GM21447 (cell line): ENCODE measurements at regions not wholly inside any gene's neighbourhood (a gene's known extent, or its start where the extent isn't known, plus 50 kb on each side); places are given as distances from the start of the nearest gene placed in this dataset.
"Not testable (repeated sequence)": the region's sequence is repeated elsewhere in the genome, so short reads cannot be mapped to it uniquely, and the experiment has no call there.

Experiments used
- ATAC-seq: cut with Tn5 transposase; IDR thresholded peaks from one replicate; pipeline ENCODE4 v1.9.1; 2021; ENCODE audit not compliant: unreplicated experiment

DNA sequence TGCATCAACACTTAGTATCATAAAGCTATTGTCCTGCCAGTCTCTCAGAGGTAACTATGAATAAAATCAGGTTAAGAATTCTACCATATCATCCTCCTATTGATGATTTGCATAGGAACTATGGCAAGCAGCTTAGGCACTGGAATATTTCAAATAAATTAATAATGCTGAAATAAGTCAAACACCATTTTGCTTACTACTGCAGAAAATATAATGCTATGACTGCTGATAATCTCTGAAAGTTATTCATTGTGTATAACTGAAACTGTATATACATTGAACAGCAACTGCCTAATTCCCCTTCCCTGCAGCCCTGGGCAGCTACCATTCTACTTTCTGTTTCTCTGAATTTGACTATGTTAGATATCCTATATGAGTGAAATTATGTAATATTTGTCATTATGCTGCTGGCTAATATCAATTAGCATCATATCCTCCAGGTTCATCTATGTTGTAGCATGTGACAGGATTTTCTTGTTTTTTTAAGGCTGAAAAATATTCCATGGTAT is 318.8 kb upstream of the SGCG start:
- ATAC-seq = no peak

DNA sequence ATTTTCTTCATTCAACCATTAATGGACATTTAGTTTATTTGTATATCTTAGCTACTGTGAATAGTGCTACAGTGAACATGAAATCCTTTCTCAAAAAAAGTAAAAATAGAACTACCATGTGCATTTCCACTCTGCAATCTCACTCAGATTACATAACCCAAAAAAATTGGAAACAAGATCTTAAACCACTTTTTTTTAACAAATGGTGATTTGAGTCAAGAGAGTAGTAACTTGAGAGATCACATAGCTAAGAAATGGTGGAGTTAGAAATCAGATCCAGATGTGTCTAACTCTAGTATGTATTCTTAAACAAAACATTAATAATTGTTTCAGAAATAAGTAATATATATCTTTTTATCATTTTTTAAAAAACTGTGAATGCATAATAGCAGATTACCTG is 318.3 kb upstream of the SGCG start:
- ATAC-seq = no peak

DNA sequence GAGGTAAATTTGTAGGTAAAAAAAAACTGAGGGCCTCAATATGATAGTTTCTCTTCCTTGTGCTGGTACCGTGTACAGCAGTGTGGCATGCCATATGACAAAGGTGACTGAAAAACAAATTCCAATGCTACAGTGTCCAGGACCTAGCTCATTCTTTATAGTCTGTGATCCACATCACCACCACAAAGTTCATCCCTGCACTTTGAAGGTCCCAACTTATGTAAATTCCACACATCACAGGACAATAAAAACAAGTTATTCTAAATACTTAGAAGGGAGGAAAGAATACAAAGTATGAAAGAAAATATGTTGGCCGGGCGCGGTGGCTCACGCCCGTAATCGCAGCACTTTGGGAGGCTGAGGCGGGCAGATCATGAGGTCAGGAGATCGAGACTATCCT is 314.6 kb upstream of the SGCG start:
- ATAC-seq = no peak

DNA sequence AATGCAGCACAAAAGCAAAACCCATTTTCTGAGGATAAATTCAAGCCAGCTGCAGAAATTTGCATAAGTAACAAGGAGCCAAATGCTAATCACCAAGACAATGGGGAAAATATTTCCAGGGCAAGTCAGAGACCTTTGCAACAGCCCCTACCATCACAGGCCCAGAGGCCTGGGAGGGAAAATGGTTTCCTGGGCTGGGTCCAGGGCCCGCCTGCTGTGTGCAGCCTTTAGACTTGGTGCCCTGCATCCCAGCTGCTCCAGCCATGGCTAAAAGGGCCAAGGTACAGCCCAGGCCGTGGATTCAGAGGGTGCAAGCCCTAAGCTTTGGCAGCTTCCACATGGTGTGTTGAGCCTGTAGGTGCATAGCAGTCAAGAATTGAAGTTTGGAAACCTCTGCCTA is 309.5 kb upstream of the SGCG start:
- ATAC-seq = no peak

DNA sequence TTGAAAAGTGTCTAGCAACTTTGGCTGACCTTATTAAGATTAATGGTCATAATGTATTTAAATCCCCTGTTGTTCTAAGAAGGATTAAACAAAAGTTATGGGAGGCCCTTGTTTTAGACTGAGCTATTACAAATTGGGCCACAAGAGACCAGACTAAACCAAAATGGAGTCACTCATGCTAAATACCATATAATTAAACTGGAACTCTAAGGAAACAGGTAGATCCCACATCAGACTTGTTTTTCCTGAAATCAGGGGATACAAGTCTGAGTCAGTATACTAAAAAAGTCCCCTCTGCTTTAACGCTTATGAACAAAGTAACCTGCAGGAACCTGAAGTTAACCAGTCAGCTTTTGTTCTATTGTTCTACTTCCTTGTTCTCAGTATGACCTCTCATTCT is 305.9 kb upstream of the SGCG start:
- ATAC-seq = no peak

DNA sequence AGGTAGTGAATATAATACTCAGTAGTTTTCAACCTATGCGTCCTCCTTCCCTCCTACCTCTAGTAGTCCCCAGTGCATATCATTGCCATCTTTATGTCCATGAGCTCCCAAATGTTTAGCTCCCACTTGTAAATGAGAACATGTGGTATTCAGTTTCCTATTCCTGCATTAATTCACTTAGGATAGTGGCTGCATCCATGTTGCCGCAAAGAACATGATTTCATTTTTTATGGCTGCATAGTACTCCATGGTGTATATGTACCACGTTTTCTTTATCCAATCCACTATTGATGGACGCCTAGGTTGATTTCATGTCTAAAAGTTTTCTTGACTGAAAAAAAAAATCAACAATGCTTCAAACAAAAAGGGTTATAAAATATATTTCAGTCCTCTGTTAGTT is 303.4 kb upstream of the SGCG start:
- ATAC-seq = no peak

DNA sequence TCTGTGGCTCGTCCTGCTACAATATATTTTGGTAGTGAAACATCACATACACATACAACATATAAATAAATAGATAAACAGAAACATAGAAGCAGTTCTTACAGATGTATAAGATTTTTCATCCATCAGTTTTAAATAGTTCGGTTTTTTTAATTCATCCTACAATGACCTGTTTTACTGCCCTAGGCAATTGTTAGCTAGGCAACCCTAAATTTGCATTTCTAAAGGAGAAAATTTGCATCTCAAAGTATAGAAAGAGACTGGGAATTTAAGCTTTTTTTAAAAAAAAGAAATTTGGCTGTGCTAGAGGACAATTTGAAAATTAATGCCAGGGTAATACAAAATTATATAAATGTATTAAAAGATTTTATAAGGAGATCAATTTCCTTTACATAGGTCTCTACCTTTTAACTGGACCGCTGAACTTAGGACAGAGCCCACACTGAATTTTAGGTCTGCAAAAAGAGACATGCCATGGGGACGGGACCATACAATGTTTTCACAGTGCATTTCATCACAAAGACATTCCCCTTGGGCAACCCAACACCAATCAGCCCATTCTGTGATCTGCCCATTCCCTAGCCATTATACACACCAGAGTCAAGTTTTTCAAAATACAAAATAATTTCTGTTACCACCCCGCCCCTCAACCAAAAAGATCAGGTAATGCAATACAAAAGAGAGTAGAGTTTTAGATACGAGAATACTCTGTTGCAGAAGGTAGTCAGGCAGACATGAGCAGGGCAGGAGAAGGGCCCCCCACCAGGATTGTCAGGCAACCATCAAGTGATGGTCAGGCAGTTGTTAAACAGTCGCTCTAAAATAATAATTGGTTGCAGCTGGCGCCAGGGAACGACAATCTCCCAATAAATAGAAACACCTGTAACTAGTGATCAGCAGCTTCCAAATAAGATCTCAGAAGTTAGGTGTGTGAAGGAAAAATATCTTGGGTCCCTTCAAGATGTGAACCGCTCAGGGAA is 299.7 kb upstream of the SGCG start:
- no peak for ATAC-seq

DNA sequence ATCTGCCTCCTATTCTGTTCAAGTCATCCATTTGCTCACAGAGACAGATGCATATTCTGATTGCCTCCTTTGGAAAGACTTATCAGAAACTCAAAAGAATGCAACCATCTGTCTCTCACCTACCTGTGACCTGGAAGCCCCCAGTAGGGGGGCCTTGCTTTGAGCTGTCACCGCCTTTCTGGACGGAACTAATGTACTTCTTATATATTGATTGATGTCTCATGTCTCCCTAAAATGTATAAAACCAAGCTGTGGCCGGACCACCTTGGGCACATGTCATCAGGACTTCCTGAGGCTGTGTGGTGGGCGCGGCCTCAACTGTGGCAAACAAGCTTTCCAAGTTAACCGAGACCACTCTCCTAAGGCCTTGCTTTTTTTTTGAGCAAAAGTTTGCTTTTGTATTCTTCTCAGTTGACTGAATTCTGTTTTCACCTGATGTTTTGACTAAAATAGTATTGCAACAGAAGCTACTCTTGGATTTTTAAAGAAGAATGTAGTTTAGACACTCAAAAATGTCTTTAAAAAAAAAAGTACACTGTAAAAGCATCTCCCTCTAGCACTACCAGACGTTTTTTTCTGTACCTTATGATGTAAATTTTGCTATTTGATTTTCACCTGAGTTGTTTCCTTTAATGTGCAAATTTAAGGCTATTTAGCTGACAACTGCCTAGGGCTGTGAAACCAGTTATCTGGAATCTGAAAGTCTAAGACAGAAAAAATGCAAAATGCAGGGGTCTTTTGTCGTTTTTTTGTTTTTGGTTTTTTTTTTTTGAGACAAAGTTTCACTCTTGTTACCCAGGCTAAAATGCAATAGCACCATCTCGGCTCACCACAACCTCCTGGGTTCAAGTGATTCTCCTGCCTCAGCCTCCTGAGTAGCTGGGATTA is 298.8 kb upstream of the SGCG start:
- not testable (repeated sequence) for ATAC-seq

DNA sequence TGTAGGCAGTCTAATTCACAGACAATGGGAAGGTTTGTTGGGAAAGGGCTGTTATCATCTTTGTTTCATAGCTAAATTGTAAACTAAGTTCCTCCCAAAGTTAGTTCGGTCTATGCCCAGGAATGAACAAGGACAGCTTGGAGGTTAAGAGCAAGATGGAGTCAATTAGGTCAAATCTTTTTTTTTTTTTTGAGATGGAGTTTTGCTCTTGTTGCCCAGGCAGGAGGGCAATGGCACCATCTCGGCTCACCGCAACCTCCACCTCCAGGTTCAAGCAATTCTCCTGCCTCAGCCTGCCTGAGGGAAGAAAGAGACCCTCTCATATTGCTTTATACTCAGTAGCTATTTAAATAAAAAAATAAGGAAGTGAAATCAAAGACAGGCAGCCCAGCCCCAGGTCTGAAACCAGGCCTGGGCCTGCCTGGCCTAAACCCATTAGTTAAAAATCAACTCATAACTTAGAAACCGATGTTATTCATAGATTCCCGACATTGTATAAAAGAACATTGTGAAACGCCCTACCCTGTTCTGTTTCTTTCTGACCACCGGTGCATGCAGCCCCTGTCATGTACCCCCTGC is 297.4 kb upstream of the SGCG start:
- no peak for ATAC-seq

DNA sequence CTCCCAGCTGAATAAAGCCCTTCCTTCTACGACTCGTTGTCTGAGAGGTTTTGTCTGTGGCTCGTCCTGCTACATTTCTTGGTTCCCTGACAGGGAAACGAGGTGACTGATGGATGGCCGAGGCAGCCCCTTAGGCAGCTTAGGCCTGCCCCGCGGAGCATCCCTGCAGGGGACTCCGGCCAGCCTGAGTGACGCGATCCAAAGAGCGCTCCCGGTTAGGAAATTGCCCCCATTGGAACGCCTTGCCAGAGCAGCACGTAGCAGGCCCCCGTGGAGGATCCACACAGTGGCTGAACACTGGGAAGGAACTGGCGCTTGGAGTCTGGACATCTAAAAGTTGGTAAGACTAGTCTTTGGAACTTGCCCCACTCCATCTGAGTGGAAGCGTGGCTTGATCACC is 296.8 kb upstream of the SGCG start:
- ATAC-seq = no peak

DNA sequence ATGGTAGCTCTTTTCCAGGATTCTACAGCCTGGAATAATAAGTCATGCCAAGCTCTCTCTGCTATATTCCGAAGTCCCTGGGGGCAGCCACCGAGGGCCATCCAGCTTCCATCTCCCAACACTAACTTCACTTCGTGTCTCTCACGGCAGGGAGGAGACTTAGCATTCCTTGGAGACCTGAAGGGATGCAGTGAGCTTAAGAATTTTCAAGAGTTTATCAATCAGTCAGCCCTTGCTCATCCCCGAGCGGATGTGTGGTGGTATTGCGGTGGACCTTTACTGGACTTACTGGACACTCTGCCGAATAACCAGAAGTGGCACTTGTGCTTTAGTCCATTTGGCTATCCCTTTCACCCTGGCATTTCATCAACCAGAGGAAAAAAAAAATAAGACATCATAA is 294.7 kb upstream of the SGCG start:
- ATAC-seq = not testable (repeated sequence)

DNA sequence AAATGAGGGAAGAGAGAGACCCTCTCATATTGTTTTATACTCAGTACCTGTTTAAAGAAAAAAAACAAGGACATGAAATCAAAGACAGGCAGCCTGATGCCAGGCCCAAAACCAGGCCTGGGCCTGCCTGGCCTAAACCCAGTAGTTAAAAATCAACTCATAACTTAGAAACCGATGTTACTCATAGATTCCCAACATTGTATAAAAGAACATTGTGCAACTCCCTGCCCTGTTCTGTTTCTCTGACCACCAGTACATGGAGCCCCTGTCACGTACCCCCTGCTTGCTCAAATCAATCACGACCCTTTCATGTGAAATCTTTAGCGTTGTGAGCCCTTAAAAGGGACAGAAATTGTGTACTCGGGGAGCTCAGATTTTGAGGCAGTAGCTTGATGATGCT is 291.4 kb upstream of the SGCG start:
- ATAC-seq = not testable (repeated sequence)

DNA sequence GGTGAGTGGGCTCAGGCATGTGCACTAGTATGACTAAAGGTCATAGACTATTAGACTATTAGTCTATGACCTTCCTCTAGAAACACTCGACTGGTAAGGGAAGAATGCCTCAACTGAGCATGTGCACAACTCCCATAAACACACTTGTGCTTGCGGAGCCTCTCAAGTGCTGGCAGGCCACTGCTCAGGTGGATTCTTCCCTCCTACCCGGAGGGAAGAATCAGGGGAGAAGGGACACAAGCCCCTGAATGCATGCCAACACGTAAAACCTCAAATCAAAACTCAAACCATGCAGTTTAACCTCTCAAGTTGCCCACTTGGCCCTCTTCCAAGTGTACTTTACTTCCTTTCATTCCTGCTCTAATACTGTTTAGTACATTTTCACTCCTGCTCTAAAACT is 287.6 kb upstream of the SGCG start:
- no peak for ATAC-seq

DNA sequence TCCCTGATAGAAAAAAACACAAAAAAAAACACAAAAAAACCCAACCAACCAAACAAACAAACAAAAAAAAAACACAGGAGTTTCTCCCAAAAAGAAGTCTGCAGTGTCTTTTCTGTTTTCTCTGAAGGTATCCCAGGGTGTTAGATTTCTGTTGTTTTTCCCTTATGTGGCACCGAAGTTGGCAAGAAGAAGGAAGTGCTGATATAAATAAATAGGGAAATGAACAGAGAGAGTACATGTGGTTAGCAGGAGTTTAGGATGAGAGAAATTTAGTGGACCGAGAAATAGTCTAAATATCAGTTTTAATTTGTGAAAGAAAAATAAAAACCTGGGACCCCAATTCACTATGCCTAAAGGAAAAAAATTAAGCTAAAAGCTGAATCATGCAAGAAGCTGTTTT is 287.0 kb upstream of the SGCG start:
- no peak for ATAC-seq

DNA sequence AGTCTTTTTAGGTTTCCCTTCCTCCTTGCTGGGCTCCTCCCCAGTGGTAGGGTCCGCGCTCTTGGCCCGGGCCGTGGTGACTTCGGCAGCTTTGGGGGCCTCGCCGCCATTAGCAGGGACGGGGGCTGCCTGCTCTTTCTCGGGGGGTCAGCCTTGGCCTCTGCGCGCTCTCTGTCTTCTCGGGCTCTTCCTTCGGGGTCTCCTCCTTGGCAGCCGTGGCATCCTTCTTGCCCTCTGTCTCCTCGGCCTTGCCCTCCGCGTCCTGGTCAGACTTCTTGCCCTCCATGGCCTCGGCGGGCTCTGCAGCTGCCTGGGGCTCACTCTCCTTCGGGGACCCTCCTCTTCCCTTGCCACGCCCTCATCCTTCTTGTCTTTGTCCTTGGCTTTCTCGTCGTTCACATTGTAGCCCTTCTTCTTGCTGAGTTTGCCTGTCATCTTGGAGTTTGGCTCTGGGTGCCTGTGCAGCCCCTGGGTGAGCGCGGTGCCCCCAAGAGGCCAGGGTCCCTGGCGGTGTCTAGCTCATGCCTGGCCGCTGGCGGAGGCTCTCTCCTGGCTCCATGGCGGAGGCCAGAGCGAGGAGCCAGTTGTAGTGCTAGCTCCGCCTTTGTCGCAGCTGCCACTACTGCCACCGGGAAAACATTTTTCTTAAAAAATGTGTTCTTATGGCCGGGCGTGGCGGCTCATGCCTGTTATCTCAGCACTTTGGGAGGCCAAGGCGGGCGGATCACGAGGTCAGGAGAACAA is 283.0 kb upstream of the SGCG start:
- ATAC-seq = no peak

DNA sequence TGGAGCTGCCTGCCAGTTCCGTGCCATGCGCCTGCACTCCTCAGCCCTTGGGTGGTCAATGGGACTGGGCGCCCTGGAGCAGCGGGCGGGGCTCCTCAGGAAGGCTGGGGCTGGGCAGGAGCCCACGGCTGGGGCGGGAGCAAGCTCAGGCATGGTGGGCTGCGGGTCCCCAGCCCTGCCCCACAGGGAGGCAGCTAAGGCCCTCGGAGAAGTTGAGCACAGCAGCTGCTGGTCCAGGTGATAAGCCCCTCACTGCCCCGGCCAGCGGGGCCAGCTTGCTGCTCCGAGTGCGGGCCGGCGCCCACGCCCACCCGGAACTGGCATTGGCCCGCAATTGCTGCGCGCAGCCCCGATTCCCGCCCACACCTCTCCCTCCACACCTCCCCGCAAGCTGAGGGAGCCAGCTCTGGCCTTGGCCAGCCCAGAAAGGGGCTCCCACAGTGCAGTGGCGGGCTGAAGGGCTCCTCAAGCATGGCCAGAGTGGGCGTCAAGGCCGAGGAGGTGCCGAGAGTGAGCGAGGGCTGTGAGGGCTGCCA is 280.3 kb upstream of the SGCG start:
- ATAC-seq = not testable (repeated sequence)

DNA sequence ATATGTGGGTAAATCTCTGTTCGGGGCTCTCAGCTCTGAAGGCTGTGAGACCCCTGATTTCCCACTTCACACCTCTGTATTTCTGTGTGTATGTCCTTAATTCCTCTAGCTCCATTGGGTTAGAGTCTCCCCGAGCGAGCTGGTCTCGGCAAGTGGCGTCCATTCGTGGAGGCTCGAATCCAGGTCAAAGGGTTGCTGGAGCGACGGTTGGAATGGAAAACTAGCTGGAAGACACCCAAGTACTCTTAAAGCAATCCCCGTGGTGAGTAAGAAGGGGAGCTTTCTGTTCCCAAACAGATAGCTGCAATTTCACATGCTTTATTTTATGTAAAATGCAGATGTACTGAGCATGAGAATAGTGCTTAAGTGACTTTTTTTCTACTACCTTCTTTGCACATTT is 277.5 kb upstream of the SGCG start:
- no peak for ATAC-seq

DNA sequence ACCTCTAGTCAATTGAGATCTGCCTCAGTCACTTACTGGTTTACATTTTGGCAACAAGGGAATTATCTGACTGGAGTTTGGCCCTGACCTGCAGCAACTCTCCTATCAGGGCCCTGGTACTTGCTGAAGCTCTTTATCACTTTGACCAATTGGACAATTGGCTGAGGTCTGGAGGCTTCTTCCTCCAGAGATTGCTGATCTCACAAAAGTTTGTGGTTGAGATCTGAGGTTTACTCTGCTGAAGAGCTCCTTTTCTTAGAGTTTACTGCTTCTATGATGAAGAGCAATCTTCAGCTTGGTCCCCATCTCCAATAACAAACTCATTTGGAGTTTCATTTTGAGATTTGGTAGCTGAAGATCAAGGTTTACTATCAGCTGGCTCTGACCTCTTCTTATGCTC is 276.9 kb upstream of the SGCG start:
- no peak for ATAC-seq

DNA sequence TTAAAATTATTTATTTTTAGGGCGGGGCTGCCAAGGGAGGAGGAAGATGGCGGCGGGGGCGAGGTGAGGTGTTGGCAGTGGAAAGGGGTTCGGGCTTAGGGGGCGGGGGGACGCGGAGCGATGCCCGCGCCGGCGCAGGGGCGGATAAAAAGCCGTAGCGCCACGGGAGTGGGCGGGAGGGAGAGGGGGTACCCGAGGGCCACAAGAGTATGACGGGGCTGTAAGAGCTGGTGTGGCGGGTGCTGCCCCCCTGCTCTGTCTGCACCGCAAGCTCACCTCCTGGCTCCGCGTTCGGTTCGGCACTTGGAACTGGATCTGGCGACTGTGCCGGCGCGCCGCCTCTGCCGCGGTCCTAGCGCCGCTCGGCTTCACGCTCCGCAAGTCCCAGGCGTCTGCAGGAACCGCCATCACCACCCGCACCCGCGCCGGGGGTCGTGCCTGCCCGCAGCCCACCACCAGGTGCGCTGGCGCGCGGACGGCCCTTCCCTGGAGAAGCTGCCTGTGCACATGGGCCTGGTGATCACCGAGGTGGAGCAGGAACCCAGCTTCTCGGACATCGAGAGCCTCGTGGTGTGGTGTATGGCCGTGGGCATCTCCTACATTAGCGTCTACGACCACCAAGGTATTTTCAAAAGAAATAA is 265.2 kb upstream of the SGCG start:
- ATAC-seq = peak; percentile 66

DNA sequence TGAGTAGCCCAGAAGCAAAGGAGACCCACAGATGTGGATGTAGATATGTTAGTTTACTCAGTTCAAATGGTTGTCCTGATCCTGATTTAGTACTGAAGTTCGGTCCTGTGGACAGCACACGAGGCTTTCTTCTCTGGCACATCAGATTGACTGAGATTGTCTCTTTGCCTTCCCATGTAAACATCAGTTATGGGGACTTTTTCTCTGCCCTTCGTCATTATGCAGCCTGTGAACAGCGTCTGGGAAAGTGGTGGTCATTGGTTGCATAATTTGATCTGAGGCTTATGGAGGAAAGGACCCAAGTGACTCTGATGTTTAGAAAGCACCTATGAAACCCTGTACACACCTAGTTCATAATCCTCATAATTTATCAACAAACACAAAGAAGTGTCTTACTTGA is 264.5 kb upstream of the SGCG start:
- ATAC-seq = not testable (repeated sequence)
